GM21390 (cell line): ENCODE measurements at regions not wholly inside any gene's neighbourhood (a gene's known extent, or its start where the extent isn't known, plus 50 kb on each side); places are given as distances from the start of the nearest gene placed in this dataset.
A peak's percentile ranks its signal among the peaks of the same experiment; 100 is the strongest.
"Not testable (repeated sequence)": the region's sequence is repeated elsewhere in the genome, so short reads cannot be mapped to it uniquely, and the experiment has no call there.

Source experiments
- ATAC-seq: cut with Tn5 transposase; IDR thresholded peaks from one replicate; pipeline ENCODE4 v1.9.1; 2021; ENCODE audit not compliant: unreplicated experiment

- ATAC-seq = no peak
Measured at GRCh38 chr1:121443001-121443540, 258.3 kb downstream of the SRGAP2C start.

GRCh38 chr1:121444096-121444495, 259.3 kb downstream of the SRGAP2C start:
- no peak for ATAC-seq

- ATAC-seq = no peak
Measured at GRCh38 chr1:121445679-121446078, 260.9 kb downstream of the SRGAP2C start.

GRCh38 chr1:121447280-121447923, 262.6 kb downstream of the SRGAP2C start:
- ATAC-seq = not testable (repeated sequence)

- ATAC-seq = not testable (repeated sequence)
Measured at GRCh38 chr1:121448064-121448463, 263.3 kb downstream of the SRGAP2C start.

GRCh38 chr1:121448851-121449250, 264.1 kb downstream of the SRGAP2C start:
- no peak for ATAC-seq

- no peak for ATAC-seq
Measured at GRCh38 chr1:121452484-121452883, 267.7 kb downstream of the SRGAP2C start.

GRCh38 chr1:121458291-121459048, 273.7 kb downstream of the SRGAP2C start:
- ATAC-seq = peak; percentile 99

- ATAC-seq = no peak
Measured at GRCh38 chr1:121459235-121459634, 274.5 kb downstream of the SRGAP2C start.

- not testable (repeated sequence) for ATAC-seq
Measured at GRCh38 chr1:121469395-121469794, 284.6 kb downstream of the SRGAP2C start.

GRCh38 chr1:121470401-121470800, 285.6 kb downstream of the SRGAP2C start:
- not testable (repeated sequence) for ATAC-seq

GRCh38 chr1:121471523-121471922, 286.7 kb downstream of the SRGAP2C start:
- peak; percentile 100 for ATAC-seq

- ATAC-seq = no peak
Measured at GRCh38 chr1:121472017-121472416, 287.2 kb downstream of the SRGAP2C start.

GRCh38 chr1:121483234-121483633, 298.5 kb downstream of the SRGAP2C start:
- no peak for ATAC-seq

GRCh38 chr1:121483961-121484424, 299.2 kb downstream of the SRGAP2C start:
- ATAC-seq = no peak

GRCh38 chr1:121494796-121495195, 310.0 kb downstream of the SRGAP2C start:
- ATAC-seq = not testable (repeated sequence)

GRCh38 chr1:121511455-121511854, 326.7 kb downstream of the SRGAP2C start:
- not testable (repeated sequence) for ATAC-seq

- ATAC-seq = not testable (repeated sequence)
Measured at GRCh38 chr1:121511876-121512275, 327.1 kb downstream of the SRGAP2C start.

GRCh38 chr1:121515235-121515634, 330.5 kb downstream of the SRGAP2C start:
- ATAC-seq = no peak

GRCh38 chr1:121516234-121516967, 331.6 kb downstream of the SRGAP2C start:
- ATAC-seq = peak; percentile 88

GRCh38 chr1:121517586-121518230, 332.9 kb downstream of the SRGAP2C start:
- no peak for ATAC-seq
